Activated CD4-positive, alpha-beta T cell treated with anti-CD3 and anti-CD28 coated beads, Interleukin-2, amount 50 U/mL, for 16 hours (primary cell): ENCODE measurements at regions not wholly inside any gene's neighbourhood (a gene's known extent, or its start where the extent isn't known, plus 50 kb on each side); places are given as distances from the start of the nearest gene placed in this dataset.

Experiments
- DNase-seq: peaks from one replicate; pipeline ENCODE4 v3.0.0-alpha.2; 2020

GRCh38 chr10:3016016-3016415 is 51.3 kb upstream of the PFKP start:
- DNase-seq = no peak

DNA sequence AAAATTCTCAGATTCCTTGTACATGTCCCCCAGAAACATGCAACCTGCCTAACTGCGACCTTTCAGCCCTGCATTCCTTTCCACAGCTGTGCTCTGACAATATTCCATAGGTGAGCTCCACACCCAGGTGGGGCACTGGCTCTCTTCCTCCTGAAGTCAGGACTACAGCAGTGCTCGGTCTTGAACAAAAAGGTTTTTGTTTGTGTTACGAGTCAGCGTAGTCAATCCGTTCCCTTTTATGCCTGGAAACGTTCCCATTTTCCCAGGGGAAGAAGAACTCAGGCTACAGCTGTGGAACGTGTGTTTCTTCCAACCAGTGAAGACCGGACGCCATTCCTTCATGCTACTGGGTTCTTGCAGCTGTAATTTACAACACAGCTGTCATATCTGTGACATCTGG is 52.4 kb upstream of the PFKP start:
- no peak for DNase-seq

DNA sequence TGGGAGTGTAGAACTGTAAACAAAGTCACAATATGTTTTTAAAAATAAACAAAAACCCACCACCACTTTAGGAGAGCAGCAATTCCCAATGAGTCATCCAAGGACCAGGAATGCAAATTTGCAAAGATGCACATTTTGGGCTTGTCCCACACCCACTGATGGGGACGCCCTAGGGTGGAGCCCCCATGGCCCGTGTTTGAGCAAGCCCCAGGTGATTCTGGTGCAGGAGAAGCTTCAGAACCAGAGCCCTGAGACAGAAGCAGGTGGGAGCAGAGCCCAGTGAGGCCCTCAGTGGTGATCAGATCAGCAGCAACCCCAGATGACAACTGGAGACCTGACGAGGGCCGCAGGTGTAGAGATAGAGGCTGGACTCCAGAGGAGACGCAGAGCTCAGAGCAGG is 55.1 kb upstream of the PFKP start:
- no peak for DNase-seq

GRCh38 chr10:3010816-3011460 is 56.4 kb upstream of the PFKP start:
- no peak for DNase-seq

DNA sequence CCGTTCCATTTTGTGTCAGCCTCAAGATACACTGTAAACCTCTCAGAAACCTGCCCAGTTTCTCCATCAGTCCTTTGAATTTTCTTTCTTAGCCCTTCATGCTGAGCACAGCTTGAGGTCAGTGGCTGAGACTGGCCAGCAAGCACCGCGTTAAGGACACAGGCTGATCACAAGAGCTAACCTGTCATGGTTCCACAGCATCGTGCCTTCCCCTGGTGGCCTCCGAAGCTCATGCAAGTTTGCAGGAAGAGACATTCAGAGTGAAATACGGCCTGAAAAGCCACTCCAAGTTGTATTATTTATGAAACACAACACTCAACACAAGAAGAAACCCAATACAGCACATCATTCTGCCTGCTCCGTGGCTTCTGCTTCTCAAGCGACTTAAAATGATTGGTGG is 57.0 kb upstream of the PFKP start:
- DNase-seq = no peak

- no peak for DNase-seq
Measured at GRCh38 chr10:3009341-3009740, 58.0 kb upstream of the PFKP start.

DNA sequence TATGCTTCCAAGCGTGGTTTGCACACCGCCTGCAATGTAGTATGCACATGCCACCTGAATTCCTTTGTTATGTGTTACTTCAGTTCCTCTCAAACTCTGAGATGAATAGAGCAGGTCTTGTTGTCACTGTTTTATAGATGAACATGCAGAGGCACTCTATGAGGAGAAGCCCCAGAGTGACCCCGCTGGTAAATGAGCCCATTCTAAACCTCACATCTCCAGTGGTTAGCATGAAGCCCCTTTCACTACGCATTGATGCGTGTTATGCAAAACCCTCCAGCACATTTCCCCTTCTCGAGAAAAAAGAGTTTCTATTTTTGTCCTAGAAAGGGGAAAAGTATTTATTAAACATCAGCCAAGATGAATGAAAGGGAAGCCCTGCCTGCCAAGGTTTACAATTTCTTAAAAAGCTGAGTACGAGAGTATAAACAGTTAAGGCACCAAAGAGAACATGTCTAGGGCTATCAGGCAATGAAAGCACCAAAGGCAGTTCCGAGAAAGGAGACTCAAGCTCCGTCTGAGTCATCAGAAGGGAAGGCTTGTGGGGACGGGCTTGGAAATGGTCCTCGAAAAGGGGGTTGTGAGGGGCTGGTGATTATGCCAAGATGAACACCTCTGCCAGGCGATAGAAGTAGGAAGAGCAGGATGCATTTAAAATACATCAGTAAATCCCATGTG is 58.7 kb upstream of the PFKP start:
- no peak for DNase-seq

DNA sequence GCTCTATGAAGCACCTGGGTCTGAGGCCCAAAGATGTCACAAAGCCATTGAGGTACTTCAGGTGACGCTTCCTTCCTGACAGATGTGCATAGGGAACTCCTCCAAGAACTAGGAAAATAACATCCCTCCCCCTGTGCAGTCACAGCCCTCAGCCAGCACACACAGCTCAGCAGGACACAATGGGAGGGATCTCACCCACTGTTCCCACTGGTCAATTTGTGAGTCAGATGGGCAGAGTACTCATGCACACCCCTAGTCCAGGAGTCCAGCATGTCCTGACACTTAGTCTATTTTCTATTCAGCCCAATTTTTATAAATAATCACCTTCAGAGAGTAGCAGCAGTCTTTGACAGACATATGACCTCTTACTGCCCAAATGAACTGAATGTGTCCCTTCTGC is 60.7 kb upstream of the PFKP start:
- DNase-seq = no peak

DNA sequence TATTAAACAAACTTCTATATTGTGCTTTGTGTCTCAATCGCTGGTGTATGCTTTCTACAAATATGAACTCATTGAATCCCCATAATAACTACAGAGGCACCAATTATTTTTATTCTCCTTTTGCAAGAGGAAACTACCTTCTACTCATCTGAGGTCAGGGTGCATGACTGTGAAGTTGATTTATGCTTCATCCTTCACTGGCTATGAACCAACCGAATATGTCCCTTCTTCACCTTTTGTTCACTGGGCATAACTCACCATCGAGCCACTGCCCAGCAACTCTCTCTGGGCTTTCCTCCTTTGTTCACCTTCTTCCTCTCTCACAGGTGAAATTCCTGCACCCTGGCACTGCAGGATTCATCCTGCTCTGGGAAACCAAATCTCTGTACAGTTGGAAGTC is 61.3 kb upstream of the PFKP start:
- no peak for DNase-seq

DNA sequence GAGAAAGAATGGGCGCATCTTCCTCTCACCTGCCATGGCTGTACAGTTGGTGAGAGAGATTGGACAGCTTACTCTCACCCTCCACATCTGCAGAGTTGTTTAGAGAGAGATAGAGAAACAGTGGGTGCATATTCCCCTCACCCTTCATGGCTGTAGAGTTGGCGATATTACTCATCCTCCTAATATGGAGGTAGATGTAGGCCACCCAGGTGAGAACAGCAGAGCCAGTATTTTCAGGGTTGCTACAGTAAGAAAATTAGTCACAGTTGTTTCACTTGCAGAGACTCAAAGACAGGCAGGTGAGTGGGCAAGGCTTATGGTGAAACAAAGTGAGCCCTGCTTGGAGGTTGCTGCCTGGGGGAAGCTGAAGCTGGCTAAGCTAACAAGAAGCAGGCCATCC is 65.0 kb upstream of the PFKP start:
- DNase-seq = peak; percentile 35

DNA sequence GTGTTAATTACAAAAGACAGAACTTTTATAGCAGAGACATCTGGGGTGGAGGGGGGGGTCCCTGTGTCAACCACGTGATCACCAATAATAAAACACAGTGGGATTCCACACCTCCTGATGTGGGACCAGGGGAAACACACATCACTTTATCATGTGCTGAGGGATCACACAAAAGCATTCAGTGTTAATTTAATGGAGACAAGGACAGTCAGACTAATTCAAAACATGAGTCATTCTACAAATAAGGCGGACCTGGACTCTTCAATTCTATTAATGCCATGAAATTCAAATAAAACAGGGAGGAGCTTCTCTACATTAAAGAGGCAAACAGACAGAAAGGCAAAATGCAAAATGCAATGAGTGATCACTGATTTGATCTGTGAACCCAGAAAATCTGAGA is 67.3 kb upstream of the PFKP start:
- DNase-seq = no peak

GRCh38 chr10:2994221-2994961 is 73.0 kb upstream of the PFKP start:
- no peak for DNase-seq

GRCh38 chr10:2993636-2994035 is 73.7 kb upstream of the PFKP start:
- no peak for DNase-seq

GRCh38 chr10:2992401-2993198 is 74.7 kb upstream of the PFKP start:
- DNase-seq = no peak

DNA sequence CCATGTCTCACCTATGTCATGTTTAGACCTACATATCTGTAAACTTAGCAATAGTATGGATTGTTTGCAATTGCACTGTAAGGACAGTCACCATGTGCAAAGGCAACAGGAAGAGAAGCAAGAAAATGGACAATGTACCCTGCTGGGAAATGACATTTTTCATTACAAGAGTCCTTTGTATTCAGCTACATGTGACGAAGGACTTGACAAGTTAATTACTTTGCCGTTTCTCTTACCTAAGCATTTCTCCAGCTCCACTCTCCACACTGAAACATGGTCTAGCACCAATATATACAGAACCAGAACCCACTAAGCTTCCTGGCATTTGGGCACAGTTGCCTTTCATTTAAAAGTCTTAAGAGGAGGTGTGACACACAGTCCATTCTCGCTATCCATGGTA is 76.6 kb upstream of the PFKP start:
- DNase-seq = no peak

DNA sequence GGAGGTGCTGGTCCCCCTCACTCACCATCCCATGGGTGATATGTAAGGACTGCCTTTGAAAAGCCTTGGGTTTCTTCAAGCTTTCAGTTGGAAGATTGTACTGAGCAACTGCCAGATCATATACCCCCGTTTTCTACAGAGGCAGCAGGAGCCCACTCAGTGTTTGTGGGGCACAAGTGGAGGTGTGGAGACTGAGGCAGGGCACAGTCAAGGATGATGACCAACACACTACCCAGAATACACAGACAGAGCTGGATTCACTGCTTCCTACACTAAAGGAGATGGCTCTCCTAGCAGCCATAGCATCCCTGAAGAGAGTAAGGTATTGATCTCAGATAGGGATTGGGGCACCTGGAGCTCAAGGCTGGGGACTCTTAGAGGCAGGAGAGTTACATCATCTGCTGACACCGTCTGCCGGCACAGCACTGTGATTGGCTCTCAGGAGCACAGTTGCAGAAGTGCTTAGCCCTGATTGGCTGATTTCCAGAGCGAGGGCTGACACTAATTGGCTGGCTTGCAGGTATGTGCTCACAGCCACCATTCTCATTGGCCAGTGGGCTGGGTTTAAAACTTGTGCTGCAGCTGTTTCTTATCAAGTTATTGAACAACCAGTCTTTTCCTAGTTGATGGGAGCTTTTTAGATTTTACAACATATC is 77.9 kb upstream of the PFKP start:
- DNase-seq = no peak

- DNase-seq = no peak
Measured at GRCh38 chr10:2987185-2987768, 80.1 kb upstream of the PFKP start.

- DNase-seq = no peak
Measured at GRCh38 chr10:2986391-2986801, 81.0 kb upstream of the PFKP start.

- DNase-seq = no peak
Measured at GRCh38 chr10:2985729-2986232, 81.6 kb upstream of the PFKP start.

DNA sequence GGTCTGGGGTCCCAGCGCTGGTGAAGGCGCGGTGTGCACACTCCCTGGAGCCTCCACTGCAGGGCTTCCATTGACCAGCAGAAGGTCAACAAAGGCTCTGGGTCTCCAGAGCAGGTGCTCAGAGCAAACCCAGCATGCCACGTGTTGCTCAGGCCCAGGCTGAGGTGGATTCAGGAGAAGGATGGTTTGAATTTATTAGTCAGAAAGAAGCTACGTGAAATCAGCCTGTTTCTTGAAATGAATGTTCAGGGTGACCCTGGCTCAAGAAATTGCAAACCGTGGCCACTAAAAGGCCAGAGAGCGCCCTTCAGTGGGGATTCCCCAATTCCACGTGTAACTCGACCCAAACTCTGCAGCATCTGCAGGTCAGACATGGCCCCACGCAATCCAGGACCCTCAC is 82.7 kb upstream of the PFKP start:
- no peak for DNase-seq

GRCh38 chr10:2982146-2982545 is 85.2 kb upstream of the PFKP start:
- no peak for DNase-seq

DNA sequence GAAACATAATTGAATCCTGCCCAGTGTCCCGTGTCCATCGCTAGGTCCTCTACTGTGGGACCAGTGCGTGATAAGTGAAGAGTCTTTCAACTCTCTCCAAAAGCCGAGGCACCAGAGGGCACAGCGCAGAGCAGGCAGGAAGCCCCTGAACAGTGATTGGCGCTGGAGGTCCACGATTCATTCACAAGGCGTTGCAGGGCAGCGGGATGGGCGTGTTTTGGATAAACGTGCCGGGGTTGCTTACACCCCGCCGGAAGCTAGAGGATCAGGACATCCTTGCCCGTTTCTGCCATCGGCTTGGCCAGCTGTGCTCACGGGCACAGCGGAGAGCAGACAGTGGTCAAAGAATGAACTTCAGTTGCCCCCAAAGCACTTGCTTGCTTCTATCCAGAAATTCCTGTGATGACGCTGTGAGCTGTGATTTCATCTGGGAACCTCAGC is 86.0 kb upstream of the PFKP start:
- DNase-seq = no peak
